COLO829 (cell line): ENCODE measurements at regions not wholly inside any gene's neighbourhood (a gene's known extent, or its start where the extent isn't known, plus 50 kb on each side); places are given as distances from the start of the nearest gene placed in this dataset.

Source experiments
- DNase-seq: peaks from one replicate; pipeline ENCODE4 v3.0.0; 2012; ENCODE audit warnings: low spot score

- no peak for DNase-seq
Measured at GRCh38 chr18:25639596-25639995, 287.6 kb upstream of the ZNF521 start.

GRCh38 chr18:25633563-25633962 lies 281.6 kb upstream of the ZNF521 start:
- DNase-seq: no peak

- DNase-seq: no peak
Measured at GRCh38 chr18:25630682-25631081, 278.7 kb upstream of the ZNF521 start.

- DNase-seq: no peak
Measured at GRCh38 chr18:25621682-25622081, 269.7 kb upstream of the ZNF521 start.

GRCh38 chr18:25621144-25621543 lies 269.2 kb upstream of the ZNF521 start:
- no peak for DNase-seq

- no peak for DNase-seq
Measured at GRCh38 chr18:25614168-25614567, 262.2 kb upstream of the ZNF521 start.

GRCh38 chr18:25612466-25612865 lies 260.5 kb upstream of the ZNF521 start:
- DNase-seq: no peak

- DNase-seq: no peak
Measured at GRCh38 chr18:25608091-25608490, 256.1 kb upstream of the ZNF521 start.

GRCh38 chr18:25604894-25605597 lies 253.1 kb upstream of the ZNF521 start:
- no peak for DNase-seq

- DNase-seq: no peak
Measured at GRCh38 chr18:25604196-25604893, 252.4 kb upstream of the ZNF521 start.

- DNase-seq: no peak
Measured at GRCh38 chr18:25599443-25599842, 247.5 kb upstream of the ZNF521 start.

GRCh38 chr18:25597476-25597875 lies 245.5 kb upstream of the ZNF521 start:
- no peak for DNase-seq

GRCh38 chr18:25595274-25596060 lies 243.5 kb upstream of the ZNF521 start:
- no peak for DNase-seq

GRCh38 chr18:25594351-25594750 lies 242.4 kb upstream of the ZNF521 start:
- DNase-seq: no peak

GRCh38 chr18:25592804-25593360 lies 240.9 kb upstream of the ZNF521 start:
- DNase-seq: no peak

GRCh38 chr18:25590456-25590855 lies 238.5 kb upstream of the ZNF521 start:
- no peak for DNase-seq

- no peak for DNase-seq
Measured at GRCh38 chr18:25587545-25587944, 235.6 kb upstream of the ZNF521 start.

- no peak for DNase-seq
Measured at GRCh38 chr18:25568986-25569385, 217.0 kb upstream of the ZNF521 start.

- DNase-seq: no peak
Measured at GRCh38 chr18:25563816-25564683, 212.1 kb upstream of the ZNF521 start.

- DNase-seq: no peak
Measured at GRCh38 chr18:25563346-25563745, 211.4 kb upstream of the ZNF521 start.

- peak; percentile 3 for DNase-seq
Measured at GRCh38 chr18:25561918-25562317, 210.0 kb upstream of the ZNF521 start.

GRCh38 chr18:25560369-25560768 lies 208.4 kb upstream of the ZNF521 start:
- DNase-seq: no peak
